WTC11 (cell line): ENCODE measurements at regions not wholly inside any gene's neighbourhood (a gene's known extent, or its start where the extent isn't known, plus 50 kb on each side); places are given as distances from the start of the nearest gene placed in this dataset.

Experiments used
- ATAC-seq: fragments of 200-7000 bp; cut with Tn5 transposase; 2 replicates; pipeline ENCODE4 v1.10.0; 2021; ENCODE audit warnings: mild to moderate bottlenecking, moderate library complexity
- CTCF ChIA-PET: fragments of 300-600 bp; sonication (Branson Sonifier 250); formaldehyde crosslinking; loops from one replicate; lab custom pipeline; 2021; ENCODE audit warnings: antibody characterized with exemption; lab: Charles Lee
- POLR2A ChIA-PET: fragments of 350-600 bp; sonication (Branson Sonifier 250); formaldehyde crosslinking; loops from one replicate; lab custom pipeline; 2021; ENCODE audit warnings: antibody characterized with exemption; lab: Charles Lee
- DNase-seq: peaks from one replicate; pipeline ENCODE4 v3.0.0; 2021; ENCODE audit warnings: low spot score
- H3K27ac Mint-ChIP-seq: 2 replicates; pipeline ENCODE4 v1.8.0; 2021; ENCODE audit warnings: mixed read lengths
- H3K27me3 Mint-ChIP-seq: 2 replicates; pipeline ENCODE4 v1.8.0; 2021; ENCODE audit warnings: low read depth, mild to moderate bottlenecking, moderate library complexity, mixed read lengths
- H3K36me3 Mint-ChIP-seq: 2 replicates; pipeline ENCODE4 v1.8.0; 2021; ENCODE audit warnings: mixed read lengths
- H3K4me1 Mint-ChIP-seq: 2 replicates; pipeline ENCODE4 v1.8.0; 2022; ENCODE audit warnings: mixed read lengths
- H3K4me3 Mint-ChIP-seq: 2 replicates; pipeline ENCODE4 v1.8.0; 2021; ENCODE audit warnings: mild to moderate bottlenecking, moderate library complexity, mixed read lengths
- H3K9me3 Mint-ChIP-seq: 2 replicates; pipeline ENCODE4 v1.8.0; 2021; ENCODE audit warnings: mixed read lengths
- CBFB ChIP-seq: sonication (generic); formaldehyde crosslinking; IDR thresholded peaks from 2 replicates; pipeline ENCODE4 v1.8.1; 2022; ENCODE audit warnings: mild to moderate bottlenecking, low read depth, missing genetic modification reagents
- CDX4 ChIP-seq: fragments of 250-450 bp; sonication (Bioruptor Pico); IDR thresholded peaks from 2 replicates; pipeline ENCODE4 v1.9.0; 2021; ENCODE audit warnings: moderate library complexity, mild to moderate bottlenecking, inconsistent platforms, borderline replicate concordance
- ELF4 ChIP-seq: sonication (generic); formaldehyde crosslinking; IDR thresholded peaks from 2 replicates; pipeline ENCODE4 v1.8.1; 2022; ENCODE audit warnings: low read depth, mild to moderate bottlenecking, moderate library complexity, missing genetic modification reagents
- GRHL2 ChIP-seq: fragments of 250-450 bp; sonication (Bioruptor Pico); IDR thresholded peaks from 2 replicates; pipeline ENCODE4 v1.8.0; 2022; ENCODE audit warnings: mild to moderate bottlenecking, moderate library complexity; ENCODE audit not compliant: insufficient replicate concordance, severe bottlenecking
- HMGA2 ChIP-seq: fragments of 250-450 bp; sonication (Bioruptor Pico); IDR thresholded peaks from 2 replicates; pipeline ENCODE4 v1.4.0; 2021; ENCODE audit warnings: mild to moderate bottlenecking, moderate library complexity
- MAX ChIP-seq: sonication (generic); formaldehyde crosslinking; IDR thresholded peaks from 2 replicates; pipeline ENCODE4 v1.8.0; 2022; ENCODE audit warnings: mild to moderate bottlenecking, missing genetic modification reagents
- NFATC4 ChIP-seq: fragments of 250-450 bp; sonication (Bioruptor Pico); IDR thresholded peaks from 2 replicates; pipeline ENCODE4 v1.9.0; 2021; ENCODE audit warnings: mild to moderate bottlenecking
- NFYB ChIP-seq: sonication (generic); formaldehyde crosslinking; conservative IDR thresholded peaks from 2 replicates; pipeline ENCODE4 v1.8.0; 2022; ENCODE audit warnings: low read depth, missing genetic modification reagents
- OVOL2 ChIP-seq: fragments of 250-450 bp; sonication (Bioruptor Pico); IDR thresholded peaks from 2 replicates; pipeline ENCODE4 v1.9.0; 2021; ENCODE audit warnings: mild to moderate bottlenecking, borderline replicate concordance
- PRDM15 ChIP-seq: sonication (generic); formaldehyde crosslinking; IDR thresholded peaks from 2 replicates; pipeline ENCODE4 v1.8.0; 2022; ENCODE audit warnings: missing genetic modification reagents
- RELA ChIP-seq: sonication (generic); formaldehyde crosslinking; IDR thresholded peaks from 2 replicates; pipeline ENCODE4 v1.8.1; 2022; ENCODE audit warnings: missing genetic modification reagents, mild to moderate bottlenecking, borderline replicate concordance
- ZNF281 ChIP-seq: sonication (generic); formaldehyde crosslinking; IDR thresholded peaks from 2 replicates; pipeline ENCODE4 v1.8.0; 2023; ENCODE audit warnings: mild to moderate bottlenecking, missing genetic modification reagents
- ZNF317 ChIP-seq: sonication (generic); formaldehyde crosslinking; IDR thresholded peaks from 2 replicates; pipeline ENCODE4 v1.8.1; 2023; ENCODE audit warnings: low read depth, mild to moderate bottlenecking, moderate library complexity, missing genetic modification reagents, borderline replicate concordance
- TF ChIP-seq, protein P1 (sequence below): fragments of 250-450 bp; sonication (Bioruptor Pico); IDR thresholded peaks from 2 replicates; pipeline ENCODE4 v1.8.0; 2021; ENCODE audit warnings: mild to moderate bottlenecking
- TF ChIP-seq, protein P2 (sequence below): fragments of 250-450 bp; sonication (Bioruptor Pico); IDR thresholded peaks from 2 replicates; pipeline ENCODE4 v2.1.2; 2022; ENCODE audit warnings: mild to moderate bottlenecking, moderate library complexity
- TF ChIP-seq, protein P3 (sequence below): sonication (generic); formaldehyde crosslinking; IDR thresholded peaks from 2 replicates; pipeline ENCODE4 v1.8.1; 2023; ENCODE audit warnings: mild to moderate bottlenecking, missing genetic modification reagents

DNA sequence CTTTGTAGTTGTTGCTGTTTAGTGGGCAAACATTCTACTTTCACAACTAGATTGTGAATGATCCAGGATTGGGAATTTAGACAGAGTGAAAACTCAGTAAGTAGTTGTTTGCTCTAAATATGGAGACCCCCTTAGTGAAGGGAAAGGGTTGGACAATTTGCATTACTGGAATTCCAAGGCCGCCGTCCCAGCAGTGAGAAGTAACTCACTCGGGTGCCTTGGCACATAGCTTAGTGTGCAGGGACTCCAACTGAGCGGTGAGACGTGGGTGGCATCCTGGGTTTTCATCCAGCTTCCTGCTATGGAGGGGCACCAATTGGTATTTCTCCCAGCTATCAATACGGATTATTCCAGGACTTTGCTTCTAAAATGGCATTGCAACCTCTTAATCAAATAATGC lies 69.7 kb upstream of the FCN1 start:
- CTCF ChIA-PET = no interaction called here
- Mint-ChIP-seq H3K9me3 (peaks cover 24% of the 10 kb centered on the region), H3K27me3 (no peaks in the 10 kb centered on the region), H3K4me3 (no peak overlapping the region), H3K27ac (no peak overlapping the region), H3K36me3 (peaks cover 14% of the 10 kb centered on the region), H3K4me1 (peaks cover 5% of the 10 kb centered on the region)
- no peak for ATAC-seq
- TF ChIP-seq RELA (CRISPR knock-in tag) = no peak
- TF ChIP-seq GRHL2 (CRISPR knock-in tag) = no peak
- TF ChIP-seq PRDM15 (CRISPR knock-in tag) = no peak
- no peak for TF ChIP-seq MAX
- no peak for TF ChIP-seq ZNF317 (CRISPR knock-in tag)
- no peak for TF ChIP-seq CBFB (CRISPR knock-in tag)
- TF ChIP-seq CDX4 (CRISPR knock-in tag) = no peak
- no peak for TF ChIP-seq NFATC4
- no peak for TF ChIP-seq ZNF281 (CRISPR knock-in tag)
- no peak for TF ChIP-seq OVOL2
- TF ChIP-seq, protein P1, sequence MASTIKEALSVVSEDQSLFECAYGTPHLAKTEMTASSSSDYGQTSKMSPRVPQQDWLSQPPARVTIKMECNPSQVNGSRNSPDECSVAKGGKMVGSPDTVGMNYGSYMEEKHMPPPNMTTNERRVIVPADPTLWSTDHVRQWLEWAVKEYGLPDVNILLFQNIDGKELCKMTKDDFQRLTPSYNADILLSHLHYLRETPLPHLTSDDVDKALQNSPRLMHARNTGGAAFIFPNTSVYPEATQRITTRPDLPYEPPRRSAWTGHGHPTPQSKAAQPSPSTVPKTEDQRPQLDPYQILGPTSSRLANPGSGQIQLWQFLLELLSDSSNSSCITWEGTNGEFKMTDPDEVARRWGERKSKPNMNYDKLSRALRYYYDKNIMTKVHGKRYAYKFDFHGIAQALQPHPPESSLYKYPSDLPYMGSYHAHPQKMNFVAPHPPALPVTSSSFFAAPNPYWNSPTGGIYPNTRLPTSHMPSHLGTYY = no peak
- TF ChIP-seq NFYB (CRISPR knock-in tag) = no peak
- TF ChIP-seq, protein P2, sequence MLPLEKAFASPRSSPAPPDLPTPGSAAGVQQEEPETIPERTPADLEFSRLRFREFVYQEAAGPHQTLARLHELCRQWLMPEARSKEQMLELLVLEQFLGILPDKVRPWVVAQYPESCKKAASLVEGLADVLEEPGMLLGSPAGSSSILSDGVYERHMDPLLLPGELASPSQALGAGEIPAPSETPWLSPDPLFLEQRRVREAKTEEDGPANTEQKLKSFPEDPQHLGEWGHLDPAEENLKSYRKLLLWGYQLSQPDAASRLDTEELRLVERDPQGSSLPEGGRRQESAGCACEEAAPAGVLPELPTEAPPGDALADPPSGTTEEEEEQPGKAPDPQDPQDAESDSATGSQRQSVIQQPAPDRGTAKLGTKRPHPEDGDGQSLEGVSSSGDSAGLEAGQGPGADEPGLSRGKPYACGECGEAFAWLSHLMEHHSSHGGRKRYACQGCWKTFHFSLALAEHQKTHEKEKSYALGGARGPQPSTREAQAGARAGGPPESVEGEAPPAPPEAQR = no peak
- TF ChIP-seq ELF4 = no peak
- TF ChIP-seq, protein P3, sequence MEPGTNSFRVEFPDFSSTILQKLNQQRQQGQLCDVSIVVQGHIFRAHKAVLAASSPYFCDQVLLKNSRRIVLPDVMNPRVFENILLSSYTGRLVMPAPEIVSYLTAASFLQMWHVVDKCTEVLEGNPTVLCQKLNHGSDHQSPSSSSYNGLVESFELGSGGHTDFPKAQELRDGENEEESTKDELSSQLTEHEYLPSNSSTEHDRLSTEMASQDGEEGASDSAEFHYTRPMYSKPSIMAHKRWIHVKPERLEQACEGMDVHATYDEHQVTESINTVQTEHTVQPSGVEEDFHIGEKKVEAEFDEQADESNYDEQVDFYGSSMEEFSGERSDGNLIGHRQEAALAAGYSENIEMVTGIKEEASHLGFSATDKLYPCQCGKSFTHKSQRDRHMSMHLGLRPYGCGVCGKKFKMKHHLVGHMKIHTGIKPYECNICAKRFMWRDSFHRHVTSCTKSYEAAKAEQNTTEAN = no peak
- no peak for TF ChIP-seq HMGA2 (CRISPR knock-in tag)
- no peak for DNase-seq
- POLR2A ChIA-PET = no interaction called here
